ENCODE measurements at regions not wholly inside any gene's neighbourhood (a gene's known extent, or its start where the extent isn't known, plus 50 kb on each side); places are given as distances from the start of the nearest gene placed in this dataset.

- TF ChIP-seq, protein P1, sequence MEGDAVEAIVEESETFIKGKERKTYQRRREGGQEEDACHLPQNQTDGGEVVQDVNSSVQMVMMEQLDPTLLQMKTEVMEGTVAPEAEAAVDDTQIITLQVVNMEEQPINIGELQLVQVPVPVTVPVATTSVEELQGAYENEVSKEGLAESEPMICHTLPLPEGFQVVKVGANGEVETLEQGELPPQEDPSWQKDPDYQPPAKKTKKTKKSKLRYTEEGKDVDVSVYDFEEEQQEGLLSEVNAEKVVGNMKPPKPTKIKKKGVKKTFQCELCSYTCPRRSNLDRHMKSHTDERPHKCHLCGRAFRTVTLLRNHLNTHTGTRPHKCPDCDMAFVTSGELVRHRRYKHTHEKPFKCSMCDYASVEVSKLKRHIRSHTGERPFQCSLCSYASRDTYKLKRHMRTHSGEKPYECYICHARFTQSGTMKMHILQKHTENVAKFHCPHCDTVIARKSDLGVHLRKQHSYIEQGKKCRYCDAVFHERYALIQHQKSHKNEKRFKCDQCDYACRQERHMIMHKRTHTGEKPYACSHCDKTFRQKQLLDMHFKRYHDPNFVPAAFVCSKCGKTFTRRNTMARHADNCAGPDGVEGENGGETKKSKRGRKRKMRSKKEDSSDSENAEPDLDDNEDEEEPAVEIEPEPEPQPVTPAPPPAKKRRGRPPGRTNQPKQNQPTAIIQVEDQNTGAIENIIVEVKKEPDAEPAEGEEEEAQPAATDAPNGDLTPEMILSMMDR (IDR thresholded peaks at IDR 0.05; ENCODE audit: low read depth, low read length, missing control alignments): no peak
- no peak for DNase-seq (ENCODE audit: low read depth)
- H3K4me3 ChIP-seq (ENCODE audit: low read depth, low read length): no peak overlapping the region
These were observed 324.2 kb upstream of the AADAT start for GRCh38 chr4:170413951-170414350.

- DNase-seq (ENCODE audit: low read depth): no peak
- TF ChIP-seq, protein P1 (IDR thresholded peaks at IDR 0.05; ENCODE audit: low read depth, low read length, missing control alignments): no peak
These were observed 310.6 kb upstream of the AADAT start for GRCh38 chr4:170400361-170400760.

GRCh38 chr4:170399581-170400293 lies 310.0 kb upstream of the AADAT start:
- no peak for DNase-seq (ENCODE audit: low read depth)
- no peak overlapping the region for H3K4me3 ChIP-seq (ENCODE audit: low read depth, low read length)
- TF ChIP-seq, protein P1 (IDR thresholded peaks at IDR 0.05; ENCODE audit: low read depth, low read length, missing control alignments): no peak

More at GRCh38 chr4:170400361-170400760, 310.6 kb upstream of the AADAT start:
- no peak overlapping the region for H3K4me3 ChIP-seq (ENCODE audit: low read depth, low read length)

DNA sequence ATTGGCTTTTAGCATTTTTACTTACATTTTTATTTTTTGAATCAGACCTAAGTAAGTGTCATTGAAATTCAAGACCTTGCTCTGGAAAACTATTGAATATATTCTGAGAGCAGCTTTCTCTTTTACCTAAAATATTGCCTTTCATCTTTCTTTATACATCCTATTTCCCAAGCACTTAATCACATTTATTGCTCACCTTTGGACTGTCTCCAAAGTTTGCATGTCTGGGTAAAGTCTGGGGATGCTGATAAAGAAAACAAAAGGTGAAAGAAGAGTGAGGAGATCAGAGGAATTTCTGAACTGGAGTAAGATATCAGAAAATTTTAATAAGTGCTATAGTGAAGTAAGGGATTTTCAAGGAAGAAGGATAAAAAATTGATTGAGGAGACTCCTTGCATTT lies 308.5 kb upstream of the AADAT start:
- TF ChIP-seq, protein P1 (IDR thresholded peaks at IDR 0.05; ENCODE audit: low read depth, low read length, missing control alignments): no peak
- no peak overlapping the region for H3K4me3 ChIP-seq (ENCODE audit: low read depth, low read length)
- DNase-seq (ENCODE audit: low read depth): no peak

- no peak for DNase-seq (ENCODE audit: low read depth)
- no peak overlapping the region for H3K4me3 ChIP-seq (ENCODE audit: low read depth, low read length)
- TF ChIP-seq, protein P1 (IDR thresholded peaks at IDR 0.05; ENCODE audit: low read depth, low read length, missing control alignments): no peak
These were observed 306.0 kb upstream of the AADAT start for GRCh38 chr4:170395773-170396172.

DNA sequence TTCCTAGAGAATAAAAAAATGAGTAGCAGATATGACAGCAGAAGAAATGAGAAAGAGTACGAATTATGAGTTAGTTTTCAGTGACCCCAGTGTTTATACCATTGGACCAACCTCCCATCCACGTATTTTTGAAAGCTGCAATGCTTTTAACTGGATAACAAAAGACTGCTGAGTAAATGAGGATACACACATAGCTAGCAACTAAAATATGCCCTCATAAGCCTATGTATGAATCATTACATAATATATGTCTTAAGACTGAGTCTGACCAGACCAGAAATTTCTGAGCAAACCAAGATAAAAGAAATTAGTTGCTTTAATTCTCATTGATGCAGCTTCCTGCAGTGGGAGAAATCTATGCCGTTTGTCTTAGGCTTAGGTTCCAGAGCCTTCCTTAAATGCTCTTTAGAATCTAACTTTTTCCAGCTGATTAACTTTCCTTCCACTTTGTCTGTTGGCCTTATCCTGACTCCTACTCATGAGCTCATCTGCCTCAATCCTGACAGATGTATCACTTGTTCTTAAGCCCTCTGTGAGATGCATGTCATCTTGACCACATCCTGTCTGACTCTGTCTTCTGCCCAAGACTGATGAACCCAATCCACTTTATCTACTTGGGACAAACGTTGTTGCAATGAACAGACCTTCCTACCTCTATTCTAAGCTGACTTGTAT lies 301.4 kb upstream of the AADAT start:
- DNase-seq (ENCODE audit: low read depth): no peak
- TF ChIP-seq, protein P1 (IDR thresholded peaks at IDR 0.05; ENCODE audit: low read depth, low read length, missing control alignments): no peak

More for the DNA sequence above, 301.4 kb upstream of the AADAT start:
- no peak overlapping the region for H3K4me3 ChIP-seq (ENCODE audit: low read depth, low read length)
